Endothelial cell of umbilical vein (primary cell): ENCODE measurements at regions not wholly inside any gene's neighbourhood (a gene's known extent, or its start where the extent isn't known, plus 50 kb on each side); places are given as distances from the start of the nearest gene placed in this dataset.

Experiments used
- BruUV-seq: library from RNA; stranded (reverse); fragments of 400-500 nt; replicated peaks from 2 replicates; lab custom pipeline; 2021; lab: Mats Ljungman, UMichigan
- CTCF ChIA-PET: fragments of 300-600, 350-600 bp; sonication (Branson Sonifier 250); formaldehyde crosslinking; loops from one replicate; lab custom pipeline; 2021; ENCODE audit warnings: antibody characterized with exemption, inconsistent platforms; lab: Charles Lee
- POLR2A ChIA-PET: fragments of 300-600, 350-600 bp; sonication (Branson Sonifier 250); formaldehyde crosslinking; loops from one replicate; lab custom pipeline; 2021; ENCODE audit warnings: antibody characterized with exemption, inconsistent platforms; lab: Charles Lee
- DNase-seq: peaks from one replicate; pipeline ENCODE4 v3.0.0-alpha.2; 2011; ENCODE audit warnings: low read depth, low spot score
- FAIRE-seq: peaks from 2 replicates; lab custom pipeline; 2011; peaks lifted over from hg19 to GRCh38; lab: Jason Lieb, UNC
- H2AFZ ChIP-seq: 2 replicates; pipeline ENCODE4 v1.6.0; 2012; ENCODE audit warnings: low read depth, low read length, control low read depth, inconsistent platforms
- H3K27ac ChIP-seq: 2 replicates; pipeline ENCODE4 v1.5.1; 2011; ENCODE audit warnings: low read depth, mild to moderate bottlenecking, control low read depth, low read length, moderate library complexity; ENCODE audit not compliant: insufficient read depth
- H3K27me3 ChIP-seq, 2 experiments: 2 replicates each; pipeline versions ENCODE4 v1.6.0 to v1.6.1; 2011; ENCODE audit warnings: low read length in 2 of 2, mixed read lengths in 1 of 2; ENCODE audit not compliant: control insufficient read depth in 2 of 2, insufficient read depth in 2 of 2
- H3K36me3 ChIP-seq, 2 experiments: 2 replicates in 1 of 2; 3 replicates in 1 of 2; pipeline ENCODE4 v1.5.1; 2011; ENCODE audit warnings: low read length in 2 of 2, mild to moderate bottlenecking in 1 of 2, moderate library complexity in 1 of 2; ENCODE audit not compliant: control insufficient read depth in 2 of 2, insufficient read depth in 2 of 2; ENCODE audit errors: extremely low read depth in 1 of 2
- H3K4me1 ChIP-seq: 3 replicates; pipeline ENCODE4 v1.5.1; 2011; ENCODE audit warnings: mild to moderate bottlenecking, low read length; ENCODE audit not compliant: control insufficient read depth, insufficient read depth; ENCODE audit errors: extremely low read depth
- H3K4me2 ChIP-seq: 2 replicates; pipeline ENCODE4 v1.6.1; 2011; ENCODE audit warnings: low read length, control low read depth, mixed read lengths; ENCODE audit not compliant: insufficient read depth
- H3K4me3 ChIP-seq, 3 experiments: fragments of 200-600 bp in 1 of 3; sonication (generic), shearing (Covaris generic) in 1 of 3; replicated peaks in 1 of 3; 2 replicates each; pipeline ENCODE4 v1.5.1; 2011 to 2016; ENCODE audit warnings: control low read depth in 3 of 3, low read length in 3 of 3, mild to moderate bottlenecking in 2 of 3, inconsistent platforms in 1 of 3, low read depth in 1 of 3, moderate library complexity in 1 of 3; ENCODE audit not compliant: insufficient read depth in 1 of 3
- H3K79me2 ChIP-seq: 2 replicates; pipeline ENCODE4 v1.6.0; 2012; ENCODE audit warnings: low read length, inconsistent platforms; ENCODE audit not compliant: control insufficient read depth, insufficient read depth
- H3K9ac ChIP-seq: replicated peaks from 2 replicates; pipeline ENCODE3; 2011; ENCODE audit warnings: low read length, control low read depth; ENCODE audit not compliant: insufficient read depth; ENCODE audit errors: extremely low read depth
- H3K9me1 ChIP-seq: replicated peaks from 3 replicates; pipeline ENCODE4 v1.6.0; 2011; ENCODE audit warnings: mild to moderate bottlenecking, low read length; ENCODE audit not compliant: control insufficient read depth, insufficient read depth; ENCODE audit errors: extremely low read depth
- H3K9me3 ChIP-seq: replicated peaks from 2 replicates; pipeline ENCODE4 v1.5.1; 2012; ENCODE audit warnings: low read length, inconsistent platforms; ENCODE audit not compliant: control insufficient read depth, insufficient read depth
- H4K20me1 ChIP-seq: replicated peaks from 2 replicates; pipeline ENCODE3; 2011; ENCODE audit warnings: mild to moderate bottlenecking, low read length; ENCODE audit not compliant: control insufficient read depth, insufficient read depth; ENCODE audit errors: extremely low read depth
- EZH2 ChIP-seq: IDR thresholded peaks from 2 replicates; pipeline ENCODE4 v1.6.1; 2012; ENCODE audit warnings: borderline replicate concordance, low read depth, mild to moderate bottlenecking, moderate library complexity, low read length, inconsistent platforms; ENCODE audit not compliant: severe bottlenecking
- FOS ChIP-seq: IDR thresholded peaks from 2 replicates; pipeline ENCODE4 v1.6.1; 2011; ENCODE audit warnings: mild to moderate bottlenecking, low read length, moderate library complexity, borderline replicate concordance; ENCODE audit not compliant: insufficient read depth
- GATA2 ChIP-seq: IDR thresholded peaks from 2 replicates; pipeline ENCODE4 v1.7.0; 2011; ENCODE audit warnings: low read depth, mild to moderate bottlenecking, moderate library complexity, mixed read lengths, low read length; ENCODE audit not compliant: insufficient read length, insufficient read depth
- JUN ChIP-seq: IDR thresholded peaks from 2 replicates; pipeline ENCODE4 v1.6.1; 2011; ENCODE audit warnings: borderline replicate concordance, low read depth; ENCODE audit not compliant: insufficient read length, insufficient read depth
- MYC ChIP-seq: IDR thresholded peaks from one replicate; pipeline ENCODE4 v1.6.1; 2011; ENCODE audit warnings: mild to moderate bottlenecking, low read depth, low read length
- POLR2A ChIP-seq: IDR thresholded peaks from 2 replicates; pipeline ENCODE4 v1.6.1; 2012; ENCODE audit warnings: low read depth, mild to moderate bottlenecking, control low read depth, low read length
- POLR2AphosphoS5 ChIP-seq: IDR thresholded peaks from 2 replicates; pipeline ENCODE4 v1.6.1; 2012; ENCODE audit warnings: low read depth, mild to moderate bottlenecking, control low read depth, low read length, moderate library complexity; ENCODE audit not compliant: insufficient read depth
- dilution Hi-C: fragments of 300-500 bp; cut with MboI; formaldehyde crosslinking; loops from one replicate; pipeline ENCODE4 v1.15.0; 2019; ENCODE audit warnings: low sequenced_read_pairs; ENCODE audit not compliant: extremely low pct_ligation_motif_present
- intact Hi-C: fragments of 100-400 bp; cut with micrococcal nuclease; formaldehyde crosslinking; loops from one replicate; pipeline ENCODE4 v1.10.0; 2022
- TF ChIP-seq, protein P1 (sequence below), 2 donors: IDR thresholded peaks; 1 replicate in 1 of 2; 2 replicates in 1 of 2; pipeline ENCODE4 v1.5.1; 2011; ENCODE audit warnings: low read length in 2 of 2, mild to moderate bottlenecking in 2 of 2, moderate library complexity in 2 of 2, control low read depth in 1 of 2, inconsistent platforms in 1 of 2, low read depth in 1 of 2; ENCODE audit not compliant: insufficient read depth in 1 of 2; ENCODE audit errors: extremely low read depth in 1 of 2
- TF ChIP-seq, protein P2 (sequence below): IDR thresholded peaks from 2 replicates; pipeline ENCODE4 v1.6.1; 2011; ENCODE audit not compliant: insufficient read depth, insufficient read length

DNA sequence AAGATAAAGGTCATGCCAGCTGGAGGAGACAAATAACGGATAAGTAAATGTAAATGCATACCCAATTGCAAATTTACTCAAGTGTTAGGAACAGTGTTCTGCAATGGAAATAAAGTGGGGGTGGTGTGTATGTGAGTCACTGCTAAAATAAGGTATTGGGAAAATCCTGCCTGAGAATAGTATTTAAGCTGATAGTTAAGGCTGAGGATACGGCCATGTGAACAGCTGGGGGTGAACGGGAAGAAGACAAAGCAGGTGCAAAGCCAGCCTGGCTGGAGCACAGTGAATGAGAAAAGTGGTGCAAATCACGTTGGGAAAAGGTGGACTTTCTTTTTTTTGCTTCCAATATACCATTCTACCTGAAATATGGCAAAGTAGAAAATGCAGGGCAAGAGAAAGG lies 242.4 kb upstream of the SLC10A2 start:
- TF ChIP-seq, protein P1, sequence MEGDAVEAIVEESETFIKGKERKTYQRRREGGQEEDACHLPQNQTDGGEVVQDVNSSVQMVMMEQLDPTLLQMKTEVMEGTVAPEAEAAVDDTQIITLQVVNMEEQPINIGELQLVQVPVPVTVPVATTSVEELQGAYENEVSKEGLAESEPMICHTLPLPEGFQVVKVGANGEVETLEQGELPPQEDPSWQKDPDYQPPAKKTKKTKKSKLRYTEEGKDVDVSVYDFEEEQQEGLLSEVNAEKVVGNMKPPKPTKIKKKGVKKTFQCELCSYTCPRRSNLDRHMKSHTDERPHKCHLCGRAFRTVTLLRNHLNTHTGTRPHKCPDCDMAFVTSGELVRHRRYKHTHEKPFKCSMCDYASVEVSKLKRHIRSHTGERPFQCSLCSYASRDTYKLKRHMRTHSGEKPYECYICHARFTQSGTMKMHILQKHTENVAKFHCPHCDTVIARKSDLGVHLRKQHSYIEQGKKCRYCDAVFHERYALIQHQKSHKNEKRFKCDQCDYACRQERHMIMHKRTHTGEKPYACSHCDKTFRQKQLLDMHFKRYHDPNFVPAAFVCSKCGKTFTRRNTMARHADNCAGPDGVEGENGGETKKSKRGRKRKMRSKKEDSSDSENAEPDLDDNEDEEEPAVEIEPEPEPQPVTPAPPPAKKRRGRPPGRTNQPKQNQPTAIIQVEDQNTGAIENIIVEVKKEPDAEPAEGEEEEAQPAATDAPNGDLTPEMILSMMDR (IDR thresholded peaks at IDR 0.05; ENCODE audit: extremely low read depth in 1 of 2, insufficient read depth in 1 of 2, low read depth in 1 of 2, low read length in 2 of 2): no peak
- TF ChIP-seq POLR2AphosphoS5 (no peak), FOS (no peak), EZH2 (no peak), JUN (no peak), POLR2A (no peak), GATA2 (no peak), MYC (no peak)
- TF ChIP-seq, protein P2, sequence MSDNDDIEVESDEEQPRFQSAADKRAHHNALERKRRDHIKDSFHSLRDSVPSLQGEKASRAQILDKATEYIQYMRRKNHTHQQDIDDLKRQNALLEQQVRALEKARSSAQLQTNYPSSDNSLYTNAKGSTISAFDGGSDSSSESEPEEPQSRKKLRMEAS: no peak
- no TSS peak for BruUV-seq
- Histone ChIP-seq H3K4me2 (no peak overlapping the region), H2AFZ (no peak overlapping the region), H3K9me3 (peaks cover 9% of the 10 kb centered on the region), H4K20me1 (no peaks in the 10 kb centered on the region), H3K27ac (no peak overlapping the region), H3K79me2 (no peaks in the 10 kb centered on the region), H3K9ac (no peak overlapping the region), H3K4me3 (no peak overlapping the region), H3K4me1 (no peaks in the 10 kb centered on the region), H3K27me3 (no peaks in the 10 kb centered on the region), H3K9me1 (no peaks in the 10 kb centered on the region), H3K36me3 (no peaks in the 10 kb centered on the region)
- intact Hi-C loops (no loop called here), dilution Hi-C loops (no loop called here)
- POLR2A ChIA-PET: no interaction called here
- CTCF ChIA-PET: no interaction called here
- FAIRE-seq (no peak), DNase-seq (no peak)
